ENCODE measurements at regions not wholly inside any gene's neighbourhood (a gene's known extent, or its start where the extent isn't known, plus 50 kb on each side); places are given as distances from the start of the nearest gene placed in this dataset.
A peak's percentile ranks its signal among the peaks of the same experiment; 100 is the strongest.
"Not testable (repeated sequence)": the region's sequence is repeated elsewhere in the genome, so short reads cannot be mapped to it uniquely, and the experiment has no call there.

DNA sequence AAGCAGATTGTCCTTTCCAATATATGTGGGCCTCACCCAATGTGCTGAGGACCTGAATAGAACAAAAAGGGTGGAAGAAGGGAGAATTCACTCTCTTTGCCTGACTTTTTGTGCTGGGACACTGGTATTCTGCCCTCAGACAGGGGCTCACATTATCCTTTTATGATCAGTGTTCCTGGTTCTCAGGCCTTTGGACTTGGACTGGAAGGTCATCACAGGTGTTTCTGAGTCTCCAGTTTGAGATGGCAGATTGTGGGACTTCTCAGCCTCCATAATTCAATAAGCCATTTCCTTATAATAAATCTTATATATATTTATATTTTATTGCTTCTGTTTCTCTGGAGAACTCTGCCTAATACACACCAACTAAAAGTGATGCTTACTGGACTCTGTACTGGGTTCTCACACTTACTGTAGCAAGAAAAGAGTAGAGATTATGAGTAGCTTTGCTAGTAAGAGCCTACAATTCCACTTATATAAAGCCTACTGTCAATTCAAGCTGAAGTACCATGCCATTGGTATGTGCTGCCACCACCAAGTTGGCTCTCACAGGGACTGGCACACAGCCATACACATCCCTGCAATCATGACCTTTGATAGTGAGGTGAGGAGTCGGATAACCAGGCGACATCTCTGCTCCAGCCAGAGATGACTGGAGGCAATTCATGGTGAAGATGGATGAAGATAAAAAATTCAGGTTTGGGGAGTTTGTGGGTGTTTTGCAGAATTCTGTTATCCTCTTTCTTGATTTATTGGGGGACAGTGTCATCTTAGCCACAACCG lies 130.7 kb upstream of the NR3C1 start:
- no peak for DNase-seq (ENCODE audit: low spot score)

- no peak for DNase-seq (ENCODE audit: low spot score)
These were observed 130.0 kb upstream of the NR3C1 start for GRCh38 chr5:143533475-143533874.

DNA sequence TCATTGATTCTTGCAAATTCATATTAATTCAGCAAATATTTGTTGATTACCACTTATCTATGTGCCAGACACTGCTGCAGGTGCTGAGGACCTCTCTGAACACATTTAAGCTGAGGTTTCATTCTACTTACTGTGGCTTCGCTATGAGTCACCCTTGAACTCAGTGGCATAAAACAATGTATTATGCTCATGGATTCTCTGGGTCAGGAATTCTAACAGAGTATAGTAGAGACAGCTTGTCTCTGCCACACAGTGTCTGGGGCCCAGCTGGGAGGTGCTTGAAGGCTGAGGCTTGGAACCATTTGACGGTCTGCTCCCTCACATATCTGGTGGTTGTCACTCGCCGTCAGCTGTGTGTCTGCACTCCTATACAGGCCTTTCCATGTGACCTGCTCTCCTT lies 124.3 kb upstream of the NR3C1 start:
- DNase-seq (ENCODE audit: low spot score) = no peak

DNA sequence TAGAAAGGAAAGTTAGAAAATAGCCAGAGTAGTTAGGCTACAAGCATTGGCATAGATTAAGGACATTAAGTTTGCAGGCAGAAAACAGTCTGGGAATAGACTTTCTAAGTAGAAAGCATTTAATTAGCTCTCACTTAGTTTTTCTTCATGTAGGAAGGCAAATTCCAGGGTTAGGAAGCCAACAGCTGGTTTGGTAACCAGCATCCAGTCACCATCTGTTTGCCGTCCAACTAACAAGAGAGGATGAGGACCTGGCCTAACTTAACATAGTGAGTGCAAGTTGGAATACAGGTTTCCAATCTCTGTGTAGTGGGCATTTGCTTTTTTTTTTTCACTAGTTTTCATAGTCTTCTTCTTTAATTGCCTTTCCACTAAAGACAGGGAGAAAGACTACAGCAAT lies 121.7 kb upstream of the NR3C1 start:
- no peak for DNase-seq (ENCODE audit: low spot score)

GRCh38 chr5:143524338-143524945 lies 121.0 kb upstream of the NR3C1 start:
- DNase-seq (ENCODE audit: low spot score) = no peak

GRCh38 chr5:143521846-143522400 lies 118.4 kb upstream of the NR3C1 start:
- peak; percentile 9 for DNase-seq (ENCODE audit: low spot score)

- DNase-seq (ENCODE audit: low spot score) = no peak
These were observed 117.7 kb upstream of the NR3C1 start for GRCh38 chr5:143521141-143521540.

DNA sequence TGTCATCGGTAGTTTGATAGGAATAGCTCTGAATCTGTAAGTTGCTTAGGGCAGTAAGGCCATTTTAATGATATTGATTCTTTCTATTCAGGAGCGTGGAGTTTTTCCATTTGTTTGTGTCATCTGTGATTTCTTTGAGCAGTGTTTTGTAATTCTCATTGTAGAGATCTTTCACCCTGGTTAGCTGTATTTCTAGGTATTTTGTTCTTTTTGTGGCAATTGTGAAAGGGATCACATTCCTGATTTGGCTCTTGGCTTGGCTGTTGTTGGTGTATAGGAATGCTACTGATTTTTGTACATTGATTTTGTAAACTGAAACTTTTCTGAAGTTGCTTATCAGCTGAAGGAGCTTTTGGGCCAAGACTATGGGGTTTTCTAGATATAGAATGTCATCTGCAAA lies 115.7 kb upstream of the NR3C1 start:
- not testable (repeated sequence) for DNase-seq (ENCODE audit: low spot score)

DNA sequence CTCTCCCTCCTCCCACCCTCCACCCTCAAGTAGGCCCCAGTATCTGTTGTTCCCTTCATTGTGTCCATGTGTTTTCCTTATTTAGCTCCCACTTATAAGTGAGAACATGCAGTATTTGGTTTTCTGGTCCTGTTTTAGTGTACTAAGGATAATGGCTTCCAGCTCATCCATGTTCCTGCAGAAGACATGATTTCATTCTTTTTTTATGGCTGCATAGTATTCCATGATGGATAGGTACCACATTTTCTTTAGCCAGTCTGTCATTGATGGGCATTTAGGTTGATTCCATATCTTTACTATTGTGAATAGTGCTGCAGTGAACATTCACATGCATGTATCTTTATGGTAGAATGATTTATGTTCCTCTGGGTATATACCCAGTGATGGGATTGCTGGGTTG lies 114.3 kb upstream of the NR3C1 start:
- not testable (repeated sequence) for DNase-seq (ENCODE audit: low spot score)

- DNase-seq (ENCODE audit: low spot score) = no peak
These were observed 112.8 kb upstream of the NR3C1 start for GRCh38 chr5:143516249-143516648.

DNA sequence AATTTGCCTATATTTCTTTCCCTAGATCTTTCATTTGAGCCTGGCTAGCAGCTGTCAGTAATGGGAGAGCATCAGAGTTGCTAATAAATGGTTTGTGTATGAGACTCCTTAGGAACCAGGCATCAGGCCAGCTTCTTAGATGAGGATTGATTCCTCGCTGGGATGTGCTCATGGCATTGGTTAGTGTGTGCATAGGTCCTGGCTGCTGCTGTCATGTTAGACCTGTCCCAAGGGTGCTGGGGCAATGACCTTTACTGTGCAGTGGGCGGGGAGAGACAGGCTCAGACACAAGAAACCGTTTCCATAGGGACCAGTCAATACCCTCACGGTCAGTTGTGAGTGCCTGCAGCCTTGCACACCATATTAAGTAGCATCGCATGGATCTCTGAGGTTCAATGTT lies 112.3 kb upstream of the NR3C1 start:
- no peak for DNase-seq (ENCODE audit: low spot score)

- no peak for DNase-seq (ENCODE audit: low spot score)
These were observed 111.3 kb upstream of the NR3C1 start for GRCh38 chr5:143514616-143515335.

GRCh38 chr5:143513720-143514119 lies 110.2 kb upstream of the NR3C1 start:
- no peak for DNase-seq (ENCODE audit: low spot score)

DNA sequence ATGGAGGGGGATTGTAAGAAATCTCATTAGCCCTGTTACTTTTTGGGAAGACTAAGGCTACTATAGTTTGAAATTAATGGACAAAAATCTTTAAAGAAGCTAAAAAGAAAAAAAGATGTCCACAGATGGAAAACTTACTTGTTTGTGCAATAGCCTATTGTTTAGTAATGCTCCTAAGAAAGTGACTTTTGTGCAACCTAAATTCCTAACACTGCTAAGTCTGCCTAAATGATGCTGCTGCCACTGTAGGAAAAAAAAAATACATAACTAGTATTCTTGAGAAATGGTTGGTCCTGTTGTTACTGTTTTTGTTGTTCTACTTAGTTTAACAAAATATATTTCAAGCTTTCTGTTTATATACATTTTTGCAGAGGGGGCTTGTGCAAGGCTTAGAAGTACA lies 108.2 kb upstream of the NR3C1 start:
- no peak for DNase-seq (ENCODE audit: low spot score)

DNA sequence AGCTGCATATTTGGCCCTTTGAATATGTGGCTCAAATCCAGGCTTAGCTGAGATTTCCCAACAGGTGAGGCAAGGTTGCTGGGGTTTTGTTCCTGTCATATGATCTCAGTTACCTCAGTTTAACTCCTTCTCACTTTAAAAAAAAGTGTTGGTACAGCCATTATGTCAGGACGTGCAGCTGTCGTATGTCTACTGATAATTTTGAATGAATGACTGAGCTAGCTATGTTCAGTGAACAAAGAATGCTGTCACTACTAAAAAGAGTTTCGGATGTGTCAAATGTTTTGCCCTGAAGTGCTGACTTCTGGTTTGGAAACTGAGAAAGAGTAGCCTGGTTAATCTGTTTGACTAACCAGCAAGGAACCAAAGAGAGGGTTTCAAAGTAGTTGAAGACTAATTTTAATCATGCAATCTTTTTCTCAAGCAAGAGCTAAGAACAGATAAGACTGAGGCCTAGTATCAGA lies 106.3 kb upstream of the NR3C1 start:
- no peak for DNase-seq (ENCODE audit: low spot score)

DNA sequence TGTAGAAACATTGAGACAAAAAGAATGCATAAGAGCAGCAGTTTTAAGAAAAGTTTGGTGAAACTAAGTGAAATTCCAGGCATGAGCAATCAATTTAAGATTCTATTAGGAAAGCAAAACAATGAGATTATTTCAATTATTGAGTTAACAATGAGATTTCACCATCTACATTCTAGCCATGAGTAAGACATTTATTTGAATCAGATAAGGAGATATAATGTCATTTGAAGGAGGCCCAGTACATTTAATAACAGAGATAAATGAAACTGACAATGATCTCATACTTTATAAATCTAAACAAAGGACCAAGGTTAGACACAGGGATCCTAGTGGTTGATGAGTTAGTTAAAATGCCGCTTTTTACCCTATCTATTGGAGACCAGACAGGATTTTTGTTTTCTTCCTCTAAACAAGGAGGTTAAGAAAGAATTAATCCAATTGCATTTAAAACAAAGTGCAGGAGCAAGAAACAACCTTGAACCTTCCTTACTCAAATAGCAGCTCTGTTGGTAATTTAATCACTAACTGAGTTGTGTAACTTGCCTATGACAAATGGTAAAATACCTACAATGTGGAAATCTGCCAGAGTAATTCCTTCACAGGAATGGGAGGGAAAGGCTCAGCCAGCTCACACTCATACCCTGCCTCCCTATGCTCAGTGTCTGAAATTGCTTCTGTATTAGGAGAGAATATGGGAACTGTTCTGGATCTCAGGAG lies 103.5 kb upstream of the NR3C1 start:
- DNase-seq (ENCODE audit: low spot score) = peak; percentile 29

GRCh38 chr5:143505934-143506333 lies 102.4 kb upstream of the NR3C1 start:
- no peak for DNase-seq (ENCODE audit: low spot score)

DNA sequence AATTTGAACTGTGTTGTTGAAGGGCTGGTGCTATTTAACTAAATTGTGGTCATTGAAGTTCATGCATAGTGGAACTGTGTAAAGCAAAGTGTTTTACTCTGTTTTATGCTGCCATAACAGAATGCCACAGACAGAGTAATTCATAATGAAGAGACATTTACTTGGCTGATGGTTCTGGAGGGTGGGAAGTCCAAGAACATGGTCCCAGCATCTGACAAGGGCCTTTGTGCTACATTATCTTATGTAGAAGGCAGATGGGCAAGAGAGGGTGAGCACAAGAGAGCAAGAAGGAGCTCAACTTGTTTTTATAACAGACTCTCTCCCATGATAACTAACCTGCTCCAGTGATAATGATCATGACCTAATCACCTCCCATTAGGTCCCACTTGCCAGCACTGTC lies 101.9 kb upstream of the NR3C1 start:
- DNase-seq (ENCODE audit: low spot score) = no peak

DNA sequence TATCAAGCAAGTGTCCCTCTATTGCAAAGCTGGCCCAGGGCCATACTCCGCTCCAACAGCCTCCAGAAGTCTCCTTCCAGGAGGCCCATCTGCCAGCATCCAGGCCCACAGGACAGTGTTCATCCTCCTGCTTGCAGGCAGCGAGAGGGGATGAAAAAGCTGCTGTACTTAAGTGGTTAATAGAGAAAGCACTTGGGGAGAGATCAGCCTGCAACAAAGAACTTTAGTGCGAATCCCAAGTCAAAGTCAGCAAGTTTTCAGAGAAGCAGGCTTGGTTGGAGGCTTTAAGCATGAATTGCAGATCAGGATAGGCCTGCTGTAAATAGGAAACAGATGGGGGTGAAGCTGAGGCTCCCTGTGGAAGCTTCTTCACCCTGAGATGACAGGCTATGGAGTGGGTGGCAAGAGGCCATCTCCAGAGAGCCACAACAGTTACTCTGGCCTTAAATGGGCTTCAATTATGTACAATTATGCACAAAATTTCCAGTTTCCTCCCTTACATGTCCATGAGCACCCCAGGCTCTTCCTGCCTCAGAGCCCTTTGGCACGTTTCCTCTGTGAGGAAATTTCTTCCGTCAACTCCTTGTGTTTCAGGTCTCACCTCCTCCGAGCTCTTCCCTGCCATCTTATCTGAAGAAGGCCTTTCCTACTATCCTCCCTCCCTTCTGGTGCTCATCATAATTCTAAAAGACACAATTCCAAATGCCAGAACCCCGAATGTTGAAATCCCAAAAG lies 98.0 kb upstream of the NR3C1 start:
- no peak for DNase-seq (ENCODE audit: low spot score)

GRCh38 chr5:143499480-143500114 lies 96.1 kb upstream of the NR3C1 start:
- DNase-seq (ENCODE audit: low spot score) = no peak

DNA sequence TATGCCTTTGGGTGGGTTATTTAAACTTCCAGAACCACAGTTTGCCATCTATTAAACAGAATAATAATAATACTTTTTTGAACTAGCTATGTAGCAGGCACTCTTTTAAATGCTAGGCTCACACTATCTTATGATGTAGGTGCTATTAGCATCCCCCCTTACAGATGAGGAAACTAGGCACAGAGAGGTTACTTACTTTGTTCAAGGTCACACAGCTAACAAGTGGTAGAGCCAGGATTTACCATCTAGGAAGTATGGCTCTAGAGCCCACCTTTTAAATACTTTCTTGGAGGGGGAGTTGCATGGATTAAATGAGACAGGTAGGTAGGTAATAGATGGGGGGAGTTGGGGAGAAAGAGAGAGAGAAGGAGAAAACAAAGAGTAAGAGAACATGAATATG lies 95.3 kb upstream of the NR3C1 start:
- DNase-seq (ENCODE audit: low spot score) = no peak
